HUES48 (cell line): ENCODE measurements at regions not wholly inside any gene's neighbourhood (a gene's known extent, or its start where the extent isn't known, plus 50 kb on each side); places are given as distances from the start of the nearest gene placed in this dataset.
"Not testable (repeated sequence)": the region's sequence is repeated elsewhere in the genome, so short reads cannot be mapped to it uniquely, and the experiment has no call there.

Experiments
- H3K27ac ChIP-seq: one replicate; pipeline ENCODE4 v1.7.0; 2013; ENCODE audit warnings: low read depth, low read length, inconsistent platforms
- H3K27me3 ChIP-seq: 2 replicates; pipeline ENCODE4 v1.6.1; 2013; ENCODE audit warnings: mild to moderate bottlenecking, low read length; ENCODE audit not compliant: control insufficient read depth, insufficient read depth
- H3K36me3 ChIP-seq: 2 replicates; pipeline ENCODE4 v1.6.1; 2013; ENCODE audit warnings: low read length; ENCODE audit not compliant: control insufficient read depth, insufficient read depth
- H3K4me1 ChIP-seq: 2 replicates; pipeline ENCODE4 v1.6.1; 2013; ENCODE audit warnings: mild to moderate bottlenecking, low read length; ENCODE audit not compliant: control insufficient read depth, insufficient read depth
- H3K4me3 ChIP-seq: 2 replicates; pipeline ENCODE4 v1.5.1; 2013; ENCODE audit warnings: mild to moderate bottlenecking, low read depth, low read length
- H3K9ac ChIP-seq: 2 replicates; pipeline ENCODE4 v1.6.1; 2013; ENCODE audit warnings: mild to moderate bottlenecking, low read depth, low read length, moderate library complexity
- H3K9me3 ChIP-seq: 2 replicates; pipeline ENCODE4 v1.6.1; 2013; ENCODE audit warnings: low read length; ENCODE audit not compliant: control insufficient read depth, insufficient read depth

DNA sequence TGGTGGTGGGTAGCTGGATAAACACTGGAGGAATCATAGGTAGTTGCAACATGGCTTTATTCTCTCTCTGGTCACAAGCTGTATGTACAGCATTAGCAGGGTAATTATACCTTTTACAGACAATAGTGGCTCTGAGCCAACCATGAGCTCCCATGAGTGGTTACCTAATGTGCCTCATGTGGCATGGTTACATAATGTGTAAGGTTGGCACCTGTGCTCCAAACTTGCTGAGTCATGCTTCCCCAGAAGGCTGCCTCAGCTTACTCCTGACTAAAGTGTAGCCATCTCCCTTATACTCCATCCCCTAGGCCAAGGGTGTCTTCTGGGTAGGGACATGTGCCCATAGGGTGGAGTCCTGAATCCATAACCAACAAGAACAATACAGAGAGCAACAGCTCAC is 345.3 kb upstream of the SEMA3C start:
- H3K9me3 ChIP-seq = peaks cover 14% of the 10 kb centered on the region
- H3K9ac ChIP-seq = no peak overlapping the region
- H3K4me1 ChIP-seq = no peaks in the 10 kb centered on the region

GRCh38 chr7:81260152-81260551 is 341.3 kb upstream of the SEMA3C start:
- no peak overlapping the region for H3K9ac ChIP-seq
- H3K36me3 ChIP-seq = no peaks in the 10 kb centered on the region
- no peak overlapping the region for H3K27ac ChIP-seq
- no peaks in the 10 kb centered on the region for H3K4me1 ChIP-seq
- H3K4me3 ChIP-seq = no peak overlapping the region
- peaks cover 14% of the 10 kb centered on the region; the same call in 1 of the 2 replicates for H3K9me3 ChIP-seq
- no peaks in the 10 kb centered on the region for H3K27me3 ChIP-seq

More for the DNA sequence above, 345.3 kb upstream of the SEMA3C start:
- Histone ChIP-seq H3K36me3 (no peaks in the 10 kb centered on the region), H3K27me3 (no peaks in the 10 kb centered on the region), H3K27ac (no peak overlapping the region), H3K4me3 (no peak overlapping the region)

GRCh38 chr7:81256991-81257390 is 338.1 kb upstream of the SEMA3C start:
- Histone ChIP-seq H3K27ac (no peak overlapping the region), H3K9ac (no peak overlapping the region), H3K27me3 (no peaks in the 10 kb centered on the region), H3K4me1 (0 out of 2 replicates have a peak, but pooled peaks cover 1% of the 10 kb centered on the region), H3K36me3 (no peaks in the 10 kb centered on the region), H3K9me3 (peaks cover 9% of the 10 kb centered on the region; the same call in 1 of the 2 replicates), H3K4me3 (no peak overlapping the region)

DNA sequence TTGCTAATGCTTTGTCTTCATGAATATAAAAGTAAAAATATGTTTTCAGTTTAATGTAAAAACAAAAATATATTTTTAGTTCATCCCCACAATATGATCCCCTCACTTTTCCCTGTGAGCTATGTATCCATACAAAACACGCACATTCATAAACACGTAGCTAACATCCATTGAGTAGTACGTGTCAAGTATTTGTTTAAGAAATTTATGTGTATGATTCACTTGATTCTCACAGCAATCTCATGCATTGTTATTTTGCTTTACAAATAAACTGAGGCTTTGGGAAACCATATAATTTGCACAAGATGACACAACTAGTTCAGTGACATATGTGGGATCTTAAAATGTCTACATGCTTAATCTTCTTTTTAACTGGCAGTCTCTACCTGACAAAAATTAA is 329.6 kb upstream of the SEMA3C start:
- no peak overlapping the region for H3K9ac ChIP-seq
- no peak overlapping the region for H3K27ac ChIP-seq
- H3K36me3 ChIP-seq = no peaks in the 10 kb centered on the region
- H3K27me3 ChIP-seq = no peaks in the 10 kb centered on the region
- no peaks in the 10 kb centered on the region for H3K9me3 ChIP-seq
- peaks cover 16% of the 10 kb centered on the region for H3K4me1 ChIP-seq
- no peak overlapping the region for H3K4me3 ChIP-seq

DNA sequence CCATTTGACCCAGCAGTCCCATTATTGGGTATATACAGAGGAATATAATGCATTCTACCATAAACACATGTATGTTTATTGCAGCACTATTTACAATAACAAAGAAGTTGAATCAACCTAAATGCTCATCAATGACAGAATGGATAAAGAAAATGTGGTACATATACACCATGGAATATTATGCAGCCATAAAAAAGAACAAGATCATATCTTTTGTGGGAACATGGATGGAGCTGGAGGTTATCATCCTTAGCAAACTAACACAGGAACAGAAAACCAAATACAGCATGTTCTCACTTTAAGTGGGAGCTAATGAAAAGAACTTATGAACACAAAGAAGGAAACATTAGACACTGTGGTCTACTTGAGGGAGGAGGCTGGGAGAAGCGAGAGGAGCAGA is 328.5 kb upstream of the SEMA3C start:
- not testable (repeated sequence) for H3K9me3 ChIP-seq, H3K27ac ChIP-seq, H3K9ac ChIP-seq, H3K4me3 ChIP-seq, H3K27me3 ChIP-seq, H3K36me3 ChIP-seq
- peaks cover 16% of the 10 kb centered on the region for H3K4me1 ChIP-seq

DNA sequence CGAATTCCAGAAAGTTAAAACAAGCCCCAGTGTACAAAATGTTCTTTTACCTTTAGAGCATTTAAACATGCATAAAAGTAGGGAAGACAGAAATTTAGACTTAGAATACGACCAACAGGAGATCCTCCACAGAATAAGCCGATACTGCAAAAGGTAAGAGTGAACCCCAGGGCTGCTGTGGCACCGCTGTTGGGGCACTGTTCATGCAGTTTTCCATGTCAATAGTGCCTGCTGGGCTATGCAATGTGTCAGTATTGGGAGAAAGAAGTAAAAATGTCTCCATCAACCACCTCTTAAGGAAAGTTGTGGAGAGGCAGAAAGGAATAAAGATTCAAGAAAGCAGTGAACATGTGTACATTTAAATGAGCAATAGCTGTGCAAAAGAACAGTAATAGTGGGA is 326.5 kb upstream of the SEMA3C start:
- Histone ChIP-seq H3K27me3 (no peaks in the 10 kb centered on the region), H3K27ac (peak overlapping the region; percentile 6)

GRCh38 chr7:81244224-81244623 is 325.4 kb upstream of the SEMA3C start:
- no peak overlapping the region for H3K27ac ChIP-seq
- H3K9ac ChIP-seq = no peak overlapping the region
- no peak overlapping the region for H3K4me3 ChIP-seq
- no peaks in the 10 kb centered on the region for H3K9me3 ChIP-seq
- H3K27me3 ChIP-seq = no peaks in the 10 kb centered on the region
- peaks cover 12% of the 10 kb centered on the region for H3K4me1 ChIP-seq
- no peaks in the 10 kb centered on the region for H3K36me3 ChIP-seq

More for the DNA sequence above, 326.5 kb upstream of the SEMA3C start:
- H3K9ac ChIP-seq = no peak overlapping the region
- no peaks in the 10 kb centered on the region for H3K36me3 ChIP-seq
- no peak overlapping the region; the same call in 1 of the 2 replicates for H3K4me3 ChIP-seq
- peaks cover 12% of the 10 kb centered on the region for H3K4me1 ChIP-seq
- H3K9me3 ChIP-seq = no peaks in the 10 kb centered on the region

DNA sequence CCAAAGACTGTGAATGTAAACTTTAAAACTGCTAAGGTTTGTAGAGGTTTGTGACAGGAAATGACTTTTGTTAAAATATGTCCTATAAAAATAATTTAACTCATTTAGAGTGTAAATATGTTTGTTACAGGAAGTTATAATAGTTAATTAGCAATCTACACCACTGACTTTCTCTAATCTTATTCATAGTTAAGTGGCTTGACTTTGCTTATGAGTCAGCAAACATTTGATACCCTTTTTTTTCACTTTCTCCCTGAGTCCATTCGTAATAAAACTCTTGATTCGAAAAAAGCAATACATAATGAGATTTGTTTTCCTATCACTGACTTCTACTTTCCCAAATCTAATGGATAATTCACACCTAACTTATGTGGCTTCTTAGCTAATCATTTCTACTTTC is 317.7 kb upstream of the SEMA3C start:
- Histone ChIP-seq H3K27me3 (no peaks in the 10 kb centered on the region), H3K27ac (no peak overlapping the region), H3K4me3 (no peak overlapping the region), H3K9me3 (no peaks in the 10 kb centered on the region), H3K9ac (no peak overlapping the region), H3K4me1 (peaks cover 9% of the 10 kb centered on the region), H3K36me3 (no peaks in the 10 kb centered on the region)

- Histone ChIP-seq H3K4me3 (no peak overlapping the region), H3K36me3 (no peaks in the 10 kb centered on the region), H3K27ac (no peak overlapping the region), H3K9me3 (no peaks in the 10 kb centered on the region), H3K9ac (no peak overlapping the region), H3K4me1 (peaks cover 9% of the 10 kb centered on the region), H3K27me3 (no peaks in the 10 kb centered on the region)
Measured at GRCh38 chr7:81235997-81236396, 317.1 kb upstream of the SEMA3C start.

DNA sequence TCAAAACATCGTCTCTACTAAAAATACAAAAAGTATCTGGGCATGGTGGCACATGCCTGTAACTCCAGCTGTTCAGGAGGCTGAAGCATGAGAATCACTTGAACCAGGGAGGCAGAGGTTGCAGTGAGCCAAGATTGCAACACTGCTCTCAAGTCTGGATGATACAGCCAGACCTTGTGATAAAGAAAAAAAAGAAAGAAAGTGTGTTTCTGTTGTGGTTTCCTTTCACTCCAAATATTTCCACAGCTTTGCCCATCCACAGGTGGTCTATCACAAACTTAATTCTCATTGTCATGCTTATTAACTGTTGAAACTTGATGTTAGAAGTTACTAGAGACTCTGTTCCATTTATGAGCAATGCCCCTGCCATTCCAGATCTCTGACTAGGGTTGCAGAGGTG is 316.0 kb upstream of the SEMA3C start:
- Histone ChIP-seq H3K27ac (no peak overlapping the region), H3K4me3 (no peak overlapping the region), H3K4me1 (peaks cover 9% of the 10 kb centered on the region), H3K27me3 (no peaks in the 10 kb centered on the region), H3K9me3 (no peaks in the 10 kb centered on the region), H3K9ac (no peak overlapping the region), H3K36me3 (no peaks in the 10 kb centered on the region)

DNA sequence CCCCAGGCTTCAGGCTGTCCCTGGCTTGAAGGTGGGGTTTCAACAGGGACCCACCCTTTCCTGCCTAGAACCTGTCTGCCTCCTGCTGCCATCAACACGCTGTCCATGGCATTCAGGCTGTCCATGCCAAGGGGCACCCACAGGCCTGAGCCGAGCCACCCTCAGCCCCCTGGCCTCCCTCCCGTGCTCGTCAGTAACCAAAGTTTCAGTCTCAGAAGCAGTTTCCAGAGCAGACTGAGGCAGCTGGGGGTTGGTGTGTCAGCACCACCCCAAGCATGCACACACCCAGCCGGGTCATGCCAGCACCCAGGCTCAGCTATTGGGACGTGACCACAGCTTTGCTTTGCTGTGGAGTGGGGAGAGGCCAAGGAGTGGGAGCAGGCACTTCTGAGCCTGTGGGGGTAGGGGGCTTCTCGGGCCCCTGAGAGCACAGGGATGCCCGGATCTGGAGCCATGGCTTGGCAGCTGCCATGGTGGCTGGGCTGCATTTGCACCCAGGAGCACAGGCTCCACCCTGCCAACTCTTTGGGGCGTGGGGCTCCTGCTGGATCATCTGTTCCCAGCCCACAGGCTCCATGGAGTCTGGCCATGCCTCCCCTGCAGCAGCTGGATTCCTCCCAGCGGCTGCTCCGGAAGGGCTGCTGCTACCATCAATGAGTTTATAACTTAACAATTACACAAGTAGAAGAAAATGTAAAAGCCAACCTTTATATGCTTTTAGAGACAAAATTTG is 314.5 kb upstream of the SEMA3C start:
- Histone ChIP-seq H3K27me3 (no peaks in the 10 kb centered on the region), H3K9ac (no peak overlapping the region), H3K4me1 (peaks cover 19% of the 10 kb centered on the region), H3K4me3 (no peak overlapping the region), H3K27ac (no peak overlapping the region), H3K9me3 (no peaks in the 10 kb centered on the region), H3K36me3 (no peaks in the 10 kb centered on the region)
